AG04449 (cell line): ENCODE measurements at regions not wholly inside any gene's neighbourhood (a gene's known extent, or its start where the extent isn't known, plus 50 kb on each side); places are given as distances from the start of the nearest gene placed in this dataset.

Source experiments
- CTCF ChIA-PET: fragments of 350-600 bp; formaldehyde crosslinking; extraction: SDS; loops from one replicate; lab custom pipeline; 2021; ENCODE audit warnings: antibody characterized with exemption; lab: Yijun Ruan, JAX
- POLR2A ChIA-PET: fragments of 400-600, 350-600 bp; formaldehyde crosslinking; extraction: SDS; loops from one replicate; lab custom pipeline; 2020; ENCODE audit warnings: antibody characterized with exemption, inconsistent platforms; lab: Yijun Ruan, JAX
- DNase-seq: peaks from one replicate; pipeline ENCODE4 v3.0.0-alpha.2; 2010; ENCODE audit warnings: low read depth, low spot score
- H3K4me3 ChIP-seq: 2 replicates; pipeline ENCODE4 v1.5.1; 2011; ENCODE audit warnings: low read depth, mild to moderate bottlenecking, control low read depth, low read length
- CTCF ChIP-seq: IDR thresholded peaks from one replicate; pipeline ENCODE4 v1.5.1; 2011; ENCODE audit warnings: mild to moderate bottlenecking, moderate library complexity, low read length, control low read depth, inconsistent platforms; ENCODE audit not compliant: insufficient read depth; ENCODE audit errors: missing control alignments

- no peak for DNase-seq
- no peak overlapping the region for H3K4me3 ChIP-seq
- ChIA-PET POLR2A (no interaction called here), CTCF (interaction anchor here (0.8 to 1.0 kb wide), 2 partner anchors 282 to 456 kb away, joined by 3 read pairs; partner anchors contain the start of gene ALCAM)
- no peak for TF ChIP-seq CTCF
Observed at GRCh38 chr3:104911376-104911775, 455.3 kb upstream of the ALCAM start.

- CTCF ChIA-PET = no interaction called here
- POLR2A ChIA-PET = no interaction called here
Observed at GRCh38 chr3:104916971-104917370, 449.7 kb upstream of the ALCAM start.

GRCh38 chr3:104920512-104920911, 446.2 kb upstream of the ALCAM start:
- CTCF ChIA-PET = no interaction called here
- POLR2A ChIA-PET = no interaction called here

More at GRCh38 chr3:104916971-104917370, 449.7 kb upstream of the ALCAM start:
- H3K4me3 ChIP-seq = no peak overlapping the region
- no peak for TF ChIP-seq CTCF
- peak; percentile 17 for DNase-seq

GRCh38 chr3:104933972-104934371, 432.7 kb upstream of the ALCAM start:
- CTCF ChIA-PET = no interaction called here
- POLR2A ChIA-PET = no interaction called here
- no peak for DNase-seq
- H3K4me3 ChIP-seq = no peak overlapping the region
- TF ChIP-seq CTCF = no peak

More at GRCh38 chr3:104920512-104920911, 446.2 kb upstream of the ALCAM start:
- no peak for TF ChIP-seq CTCF
- H3K4me3 ChIP-seq = no peak overlapping the region
- DNase-seq = no peak

GRCh38 chr3:104935613-104936012, 431.1 kb upstream of the ALCAM start:
- ChIA-PET CTCF (interaction anchor here (0.6 to 1.2 kb wide), 2 partner anchors 9 to 564 kb away, joined by 3 to 4 read pairs; no protein-coding TSS in a partner anchor), POLR2A (no interaction called here)
- no peak overlapping the region for H3K4me3 ChIP-seq
- TF ChIP-seq CTCF = no peak
- no peak for DNase-seq

GRCh38 chr3:104939196-104939595, 427.5 kb upstream of the ALCAM start:
- TF ChIP-seq CTCF = no peak
- no peak for DNase-seq
- CTCF ChIA-PET = no interaction called here
- no peak overlapping the region for H3K4me3 ChIP-seq
- POLR2A ChIA-PET = no interaction called here
